CD4-positive, alpha-beta T cell treated with Interleukin-15 for 4 hours (primary cell): ENCODE measurements at regions not wholly inside any gene's neighbourhood (a gene's known extent, or its start where the extent isn't known, plus 50 kb on each side); places are given as distances from the start of the nearest gene placed in this dataset.
"Not testable (repeated sequence)": the region's sequence is repeated elsewhere in the genome, so short reads cannot be mapped to it uniquely, and the experiment has no call there.

Experiments
- DNase-seq: peaks from one replicate; pipeline ENCODE4 v3.0.0-alpha.2; 2020; ENCODE audit warnings: low spot score

DNA sequence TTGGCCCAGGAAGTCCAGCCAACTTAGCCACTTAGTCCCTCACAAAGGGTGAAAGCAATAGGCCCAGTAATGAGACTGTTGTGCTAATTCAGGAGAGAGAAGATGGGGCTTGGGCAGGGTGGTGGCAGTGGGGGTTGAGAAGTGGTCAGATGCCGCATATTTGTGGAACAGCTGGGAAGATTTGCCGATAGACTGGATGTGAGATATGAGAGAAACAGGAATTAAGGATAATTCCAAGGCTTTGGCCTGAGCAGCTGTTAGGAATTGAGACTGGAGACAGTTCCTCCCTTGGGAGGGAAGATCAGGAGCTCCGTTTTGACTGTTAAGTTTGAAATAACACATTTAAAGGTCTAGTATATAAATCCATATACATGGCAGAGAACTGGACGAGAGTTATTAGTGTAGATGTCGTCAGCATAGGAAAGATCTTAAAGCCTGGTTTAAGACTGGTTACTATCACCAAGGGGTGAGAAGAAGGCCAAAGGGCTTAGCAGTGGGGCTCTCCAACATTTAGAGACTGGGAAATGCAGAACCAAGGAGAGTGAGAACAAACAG is 323.7 kb upstream of the FAM78B start:
- no peak for DNase-seq

DNA sequence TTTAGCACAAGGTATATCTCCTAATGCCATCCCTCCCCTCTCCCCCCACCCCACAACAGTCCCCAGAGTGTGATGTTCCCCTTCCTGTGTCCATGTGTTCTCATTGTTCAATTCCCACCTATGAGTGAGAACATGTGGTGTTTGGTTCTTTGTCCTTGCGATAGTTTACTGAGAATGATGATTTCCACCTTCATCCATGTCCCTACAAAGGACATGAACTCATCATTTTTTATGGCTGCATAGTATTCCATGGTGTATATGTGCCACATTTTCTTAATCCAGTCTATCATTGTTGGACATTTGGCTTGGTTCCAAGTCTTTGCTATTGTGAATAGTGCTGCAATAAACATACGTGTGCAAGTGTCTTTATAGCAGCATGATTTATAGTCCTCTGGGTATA is 327.0 kb upstream of the FAM78B start:
- not testable (repeated sequence) for DNase-seq

DNA sequence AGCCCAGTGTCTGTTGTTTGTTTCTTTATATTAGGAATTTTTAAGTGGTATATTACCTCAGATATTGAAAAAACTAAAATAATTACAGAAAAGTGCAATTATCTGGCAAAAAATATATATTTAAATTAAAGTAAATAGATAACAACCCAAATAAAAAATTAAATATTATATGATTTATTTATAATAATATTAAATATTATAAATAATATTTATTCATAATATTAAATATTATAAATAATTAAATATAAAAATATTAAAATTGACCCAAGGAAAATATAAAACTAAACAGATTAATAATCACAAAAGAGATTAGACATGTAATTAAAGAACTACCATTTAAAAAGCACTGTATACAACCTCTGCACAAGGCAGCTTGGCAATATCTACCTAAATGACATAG is 331.9 kb upstream of the POGK start:
- no peak for DNase-seq

DNA sequence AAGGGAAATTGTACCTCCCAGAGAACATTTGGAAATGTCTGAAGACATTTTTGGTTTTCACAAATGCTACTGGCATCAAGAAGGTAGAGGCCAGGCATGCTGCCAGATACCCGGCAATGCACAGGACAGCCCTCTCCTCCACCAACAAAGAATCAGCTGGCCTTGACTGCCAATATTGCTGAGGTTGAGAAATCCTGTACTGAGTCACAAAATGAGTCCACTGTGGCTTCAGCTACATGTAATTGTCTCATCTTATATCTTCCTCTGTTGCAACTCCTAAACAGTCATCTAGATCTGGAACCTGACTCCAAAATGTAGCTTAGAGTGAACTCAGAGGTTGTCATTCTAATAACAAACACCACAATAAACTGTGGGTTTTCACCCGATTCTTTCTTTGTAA is 327.5 kb upstream of the POGK start:
- no peak for DNase-seq

DNA sequence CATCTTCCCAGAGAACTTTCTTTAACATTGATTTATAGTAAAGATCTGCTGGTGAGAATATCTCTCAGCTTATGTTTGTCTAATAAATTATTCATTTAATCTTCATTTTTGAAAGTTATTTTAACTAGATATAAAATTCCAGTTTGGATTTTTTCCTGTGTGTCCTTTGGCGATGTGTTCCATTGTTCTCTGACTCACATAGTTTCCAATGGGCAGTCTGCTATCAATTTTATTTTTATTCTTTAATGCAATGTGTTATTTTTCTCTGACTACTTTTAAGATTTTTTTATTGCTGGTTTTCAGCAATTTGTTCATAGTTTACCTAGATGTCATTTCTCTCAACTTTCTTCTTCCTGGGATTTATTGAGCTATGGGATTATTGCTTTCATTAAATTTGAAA is 325.2 kb upstream of the POGK start:
- DNase-seq = no peak

DNA sequence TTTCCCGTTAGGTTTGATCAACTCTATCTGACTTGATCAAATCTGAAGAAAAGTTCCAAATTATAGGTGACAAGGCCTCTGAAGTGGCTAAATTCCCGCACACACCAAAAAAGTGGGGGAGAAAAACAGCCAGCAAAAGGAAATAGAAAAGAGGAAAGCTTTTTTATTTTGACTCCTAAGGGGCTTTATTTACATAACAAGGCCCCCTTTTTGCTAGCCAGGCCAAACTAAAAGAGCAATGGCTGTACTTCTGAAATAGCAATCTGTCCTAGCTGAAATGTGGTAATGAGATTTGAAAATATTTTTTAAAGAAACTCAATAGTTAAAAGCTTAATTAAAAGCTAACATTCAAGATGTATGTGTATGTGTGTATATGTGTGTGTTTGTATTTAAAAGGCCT is 311.5 kb upstream of the POGK start:
- DNase-seq = no peak

DNA sequence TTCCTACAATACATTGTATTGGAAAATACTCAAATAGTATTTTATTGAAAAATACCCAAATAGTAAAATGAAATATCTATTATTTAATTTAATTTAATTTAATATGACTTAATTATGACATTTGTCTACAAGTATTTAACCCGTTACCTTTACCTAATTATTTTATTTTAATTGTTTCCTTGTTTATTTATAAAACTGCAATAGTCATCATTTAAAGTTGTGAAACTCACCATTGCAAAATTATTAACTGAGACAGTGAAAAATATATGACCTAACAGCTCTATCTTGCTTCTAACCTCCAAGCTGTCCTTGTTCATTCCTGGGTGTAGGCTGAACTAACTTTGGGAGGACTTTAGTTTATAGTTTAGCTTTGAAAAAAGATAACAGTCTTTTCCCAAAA is 300.6 kb upstream of the POGK start:
- DNase-seq = no peak

DNA sequence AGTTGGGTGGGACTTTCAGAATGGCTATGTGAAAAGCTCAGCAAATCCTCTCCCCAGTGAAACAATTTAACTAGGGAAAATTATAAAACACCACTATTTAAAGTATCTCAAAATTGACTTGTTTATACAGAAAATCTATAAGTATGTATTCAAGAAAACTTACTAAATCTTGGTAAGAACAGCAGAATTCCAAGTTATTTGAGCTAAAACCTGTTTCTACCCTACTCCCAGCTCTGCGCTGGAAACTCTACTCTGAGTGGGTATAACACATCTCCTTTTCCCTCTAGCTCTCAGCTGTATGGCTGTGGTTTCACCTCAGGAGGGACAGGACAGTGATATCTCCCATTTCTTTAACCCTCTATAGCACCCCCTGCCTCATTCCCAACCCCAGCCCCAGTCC is 295.2 kb upstream of the POGK start:
- no peak for DNase-seq

DNA sequence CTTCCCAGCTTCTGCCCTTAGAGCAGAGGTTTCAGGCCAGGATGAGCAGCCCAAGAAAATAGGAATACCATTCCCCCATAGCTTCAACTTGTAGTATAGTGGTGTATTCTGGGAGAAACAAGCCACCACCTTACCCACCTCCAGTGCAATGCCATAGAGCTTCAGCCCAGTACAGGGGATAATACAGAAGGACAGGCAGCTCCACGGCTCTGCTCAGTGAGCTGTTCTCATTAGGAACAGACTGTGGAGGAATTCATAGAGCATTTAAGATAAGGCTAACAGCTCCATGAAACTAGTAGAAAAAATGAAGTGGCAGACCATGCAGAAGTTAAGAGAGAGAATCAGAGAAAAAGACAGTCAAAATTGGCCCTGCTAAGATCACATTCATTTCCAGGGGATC is 294.7 kb upstream of the POGK start:
- DNase-seq = no peak

DNA sequence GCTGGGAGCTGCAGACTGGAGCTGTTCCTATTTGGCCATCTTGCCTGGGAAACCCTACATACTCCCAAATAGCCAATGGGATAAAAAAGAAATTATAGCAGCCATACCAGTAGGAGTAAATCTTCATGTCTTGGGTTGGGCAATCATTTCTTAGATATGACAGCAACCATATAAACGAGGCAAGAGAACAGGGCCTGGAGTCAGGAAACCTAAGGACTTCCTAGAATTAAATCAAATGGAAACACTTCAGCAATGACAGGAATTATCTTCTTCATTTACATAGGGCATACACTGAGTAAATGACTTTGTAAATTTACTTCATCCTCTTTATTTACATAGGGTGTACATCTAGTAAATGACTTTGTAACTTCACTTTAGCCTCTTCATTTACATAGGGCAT is 286.6 kb upstream of the POGK start:
- no peak for DNase-seq

DNA sequence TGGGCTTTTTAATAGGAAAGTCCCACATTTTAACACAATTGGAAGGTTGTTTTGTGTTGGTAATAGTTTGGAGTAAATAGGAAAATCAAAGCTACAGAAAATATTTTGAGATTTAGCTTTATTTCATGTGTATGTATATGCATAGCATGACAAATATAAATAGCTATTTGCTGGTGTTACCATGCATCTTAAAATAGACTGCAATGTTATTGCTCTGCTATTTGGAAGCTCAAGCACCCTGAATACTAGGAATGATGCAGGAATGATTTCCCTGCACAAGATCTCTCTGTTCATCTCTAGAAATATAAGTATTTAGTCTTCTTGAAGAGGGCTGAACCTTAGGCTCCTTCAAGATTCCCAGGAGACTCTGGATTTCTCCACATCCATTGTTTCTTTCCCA is 268.3 kb upstream of the POGK start:
- DNase-seq = no peak

DNA sequence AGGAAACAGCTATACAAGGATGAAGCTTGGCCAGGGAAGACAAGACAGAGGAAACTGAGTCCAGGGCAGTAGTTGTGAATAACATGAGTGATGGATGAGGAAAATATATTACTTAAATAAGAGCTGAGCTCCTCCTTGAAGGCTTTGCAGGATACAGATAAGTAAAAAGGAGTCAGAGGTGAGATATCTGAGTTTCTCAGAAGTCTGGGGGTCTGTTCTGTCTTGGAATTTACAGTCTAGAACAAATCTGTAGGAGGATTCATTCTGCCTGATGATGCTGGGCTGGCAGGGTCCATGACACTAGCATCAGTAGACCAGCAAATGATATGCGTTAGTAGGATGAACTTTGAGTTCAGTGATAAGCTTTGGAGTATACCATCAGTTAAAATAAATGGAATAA is 266.1 kb upstream of the POGK start:
- no peak for DNase-seq

DNA sequence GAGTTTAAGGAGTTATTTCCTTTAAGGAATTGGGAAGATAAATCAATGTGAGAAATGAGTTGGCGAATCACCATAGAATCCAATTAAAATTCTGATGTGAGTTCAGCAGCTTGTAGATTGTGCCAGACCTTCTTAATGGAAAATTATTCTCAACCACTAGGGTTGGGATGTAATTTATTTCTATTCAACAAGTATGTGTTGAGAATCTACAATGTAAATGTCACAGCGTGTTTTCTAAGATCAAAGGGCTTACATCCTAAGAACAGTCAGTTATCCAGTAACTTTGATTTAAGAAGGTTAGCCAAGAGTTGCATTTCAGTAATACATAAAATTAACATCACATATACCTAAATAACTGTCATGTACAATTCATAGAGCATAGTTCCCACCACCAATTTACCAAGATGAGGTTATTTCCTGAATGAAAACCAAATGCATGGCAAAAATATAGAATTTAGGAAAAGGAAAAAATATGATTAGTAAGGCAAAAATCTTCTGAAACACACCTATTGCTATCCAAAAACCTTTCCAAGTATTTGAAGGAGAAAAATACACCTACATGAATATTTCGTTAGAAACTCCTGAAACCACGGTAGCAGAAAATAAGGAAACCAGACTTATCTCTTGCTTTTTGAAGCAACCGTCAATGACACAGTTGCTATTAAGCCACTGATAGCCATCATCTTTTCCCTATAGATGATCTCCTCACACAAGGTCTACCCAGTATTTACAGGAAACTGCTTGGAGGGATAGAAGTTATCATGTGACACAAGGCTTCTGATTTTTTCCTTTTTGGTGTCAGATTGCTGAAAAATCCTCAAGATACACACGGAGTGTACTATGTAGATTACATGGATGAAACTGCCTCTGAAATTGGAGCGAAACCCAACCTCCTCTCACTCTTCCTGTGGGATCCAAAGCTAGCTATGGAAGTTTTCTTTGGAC is 259.4 kb upstream of the POGK start:
- DNase-seq = no peak

DNA sequence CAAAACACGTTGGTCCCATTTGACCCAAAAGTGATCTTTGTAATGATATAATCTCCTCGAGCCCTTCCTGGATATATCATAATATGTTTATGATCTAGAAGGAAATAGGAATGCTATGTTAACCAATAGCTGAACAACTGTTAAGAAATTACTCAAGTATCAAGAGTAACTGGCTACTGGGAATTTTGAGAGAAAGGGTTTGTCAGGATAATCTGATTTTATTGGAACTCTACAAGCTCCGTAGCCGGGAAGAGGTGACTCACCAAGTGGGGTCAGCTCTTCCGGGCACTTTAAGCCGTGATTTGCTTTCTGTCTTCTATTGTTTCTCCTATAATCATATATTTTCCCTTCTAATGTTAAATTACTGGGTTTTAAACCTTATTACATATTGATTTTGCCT is 250.5 kb upstream of the POGK start:
- no peak for DNase-seq

DNA sequence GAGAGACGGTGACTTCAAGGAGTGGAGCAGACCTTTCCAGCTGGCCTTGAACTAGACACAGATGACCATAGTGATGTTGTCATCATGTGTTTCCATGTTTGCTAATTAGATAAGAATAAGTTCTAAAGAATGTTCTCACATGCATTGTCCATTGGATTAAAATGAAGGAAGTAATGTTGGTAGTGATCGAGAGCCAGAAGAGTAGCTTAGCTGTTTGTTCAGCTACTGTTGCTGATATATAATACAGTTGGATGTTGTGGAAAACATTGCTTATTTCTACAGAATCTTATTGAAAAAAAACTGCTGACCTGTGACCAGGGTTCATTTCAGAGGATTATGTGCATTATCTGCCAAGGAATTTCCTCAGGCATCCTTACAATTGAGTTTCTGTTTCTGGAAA is 249.1 kb upstream of the POGK start:
- DNase-seq = no peak

DNA sequence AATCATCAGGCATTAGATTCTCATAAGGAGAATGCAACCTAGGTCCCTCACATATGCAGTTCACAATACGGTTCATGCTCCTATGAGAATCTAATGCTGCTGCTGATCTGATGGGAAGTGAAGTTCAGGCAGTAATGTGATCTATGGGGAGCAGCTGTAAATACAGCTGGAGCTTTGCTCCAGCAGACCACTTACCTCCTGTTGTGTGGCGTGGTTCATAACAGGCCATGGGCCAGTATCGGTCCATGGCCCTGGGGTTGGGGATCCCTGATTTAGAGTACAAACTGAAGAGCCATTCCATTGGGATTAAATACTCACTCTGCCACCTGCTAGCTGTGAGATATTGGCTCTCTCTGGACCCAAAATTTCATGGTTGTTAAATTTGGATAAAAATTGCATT is 244.6 kb upstream of the POGK start:
- DNase-seq = no peak

DNA sequence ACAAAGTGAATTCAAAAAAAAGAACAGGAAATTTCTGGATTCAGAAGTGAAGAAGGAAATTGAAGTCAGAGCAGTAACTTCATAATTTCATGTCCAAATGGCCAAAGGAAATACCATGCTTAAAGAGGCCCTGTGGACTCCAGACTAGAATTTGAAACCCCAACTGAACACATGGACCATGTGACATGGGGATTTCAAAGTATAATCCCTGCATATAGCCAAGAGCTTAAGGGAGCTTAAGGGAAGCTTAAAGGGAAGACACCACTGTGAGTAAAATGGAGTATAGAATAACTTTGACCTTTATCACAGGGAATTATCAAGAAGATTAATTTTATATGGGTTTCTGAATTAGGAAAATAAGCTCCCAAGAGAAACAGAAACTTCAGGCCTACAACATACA is 241.8 kb upstream of the POGK start:
- DNase-seq = no peak

DNA sequence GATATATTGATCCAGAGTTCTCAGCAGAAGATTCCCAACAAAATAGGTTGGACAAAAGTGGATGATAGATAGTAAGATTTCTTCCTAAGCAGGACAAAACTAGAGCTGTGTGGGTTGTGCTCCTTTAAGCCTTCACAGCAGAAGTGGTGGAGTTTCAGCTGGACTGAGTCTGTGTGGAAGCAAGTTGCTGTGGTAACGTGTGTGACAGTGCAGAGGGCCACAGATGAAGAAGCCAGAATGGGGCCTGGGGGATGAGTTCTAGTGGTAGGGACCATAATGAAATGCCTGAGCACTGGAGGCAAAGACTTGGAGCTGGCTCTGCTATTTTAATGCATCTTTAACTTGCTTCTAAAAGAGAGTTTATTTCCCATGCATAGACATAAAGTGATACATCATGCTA is 238.7 kb upstream of the POGK start:
- DNase-seq = no peak

DNA sequence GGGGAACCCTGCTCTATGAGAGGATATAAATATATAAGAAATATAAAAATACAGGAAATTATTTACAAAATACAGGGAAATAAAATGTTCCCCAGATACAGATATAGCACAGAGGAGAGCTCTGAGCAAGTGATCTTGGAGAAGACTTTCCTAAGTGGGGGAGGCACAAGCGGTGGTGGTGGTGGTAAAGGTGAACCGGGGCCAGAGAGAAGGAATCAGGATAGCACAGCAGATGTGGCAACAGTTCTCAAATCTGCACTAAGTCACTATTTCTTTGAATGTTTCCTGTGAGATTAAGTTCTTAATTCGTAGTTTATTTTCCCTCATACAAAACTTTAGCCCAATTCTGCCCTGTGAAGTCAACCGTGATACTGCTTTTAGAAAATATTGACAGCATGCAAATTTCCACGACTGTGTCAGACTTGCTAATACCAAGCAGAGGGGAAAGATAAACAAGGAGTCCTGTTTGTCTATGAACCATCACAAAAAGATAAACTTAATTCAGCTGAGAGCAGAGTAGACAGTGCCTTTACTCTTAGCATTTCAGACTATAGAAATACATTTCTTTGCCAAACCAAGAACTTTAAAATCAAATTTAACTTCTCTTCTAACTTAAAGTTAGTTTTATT is 237.5 kb upstream of the POGK start:
- no peak for DNase-seq

DNA sequence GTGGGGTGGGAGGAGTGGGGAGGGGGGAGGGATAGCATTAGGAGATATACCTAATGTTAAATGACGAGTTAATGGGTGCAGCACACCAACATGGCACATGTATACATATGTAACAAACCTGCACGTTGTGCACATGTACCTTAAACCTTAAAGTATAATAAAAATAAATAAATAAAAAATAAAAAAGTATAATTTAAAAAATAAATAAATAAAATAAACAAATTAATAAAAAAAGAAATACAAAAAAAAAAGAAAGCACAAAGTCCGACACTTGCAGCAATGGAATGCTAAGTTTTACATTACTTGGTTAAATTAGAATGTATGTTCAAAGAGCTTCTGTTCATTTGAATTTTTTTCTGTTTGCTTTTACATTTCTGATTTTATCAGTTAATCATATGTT is 236.5 kb upstream of the POGK start:
- DNase-seq = not testable (repeated sequence)

DNA sequence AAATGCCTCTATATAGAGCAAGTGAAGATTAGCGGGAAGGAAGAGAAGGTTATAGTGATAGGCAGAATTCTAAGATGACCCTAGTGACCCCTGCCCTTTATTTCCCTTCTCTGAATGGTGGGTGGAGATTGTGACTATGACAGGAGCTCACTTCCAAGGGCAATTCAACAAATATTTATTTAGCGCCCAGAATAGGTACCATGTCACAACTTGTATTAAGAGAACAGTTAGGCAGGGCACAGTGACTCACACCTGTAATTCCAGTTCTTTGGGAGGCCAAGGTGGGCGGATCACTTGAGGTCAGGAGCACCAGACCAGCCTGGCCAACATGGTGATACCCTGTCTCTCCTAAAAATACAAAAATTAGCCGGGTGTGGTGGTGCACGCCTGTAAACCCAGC is 236.0 kb upstream of the POGK start:
- DNase-seq = no peak

DNA sequence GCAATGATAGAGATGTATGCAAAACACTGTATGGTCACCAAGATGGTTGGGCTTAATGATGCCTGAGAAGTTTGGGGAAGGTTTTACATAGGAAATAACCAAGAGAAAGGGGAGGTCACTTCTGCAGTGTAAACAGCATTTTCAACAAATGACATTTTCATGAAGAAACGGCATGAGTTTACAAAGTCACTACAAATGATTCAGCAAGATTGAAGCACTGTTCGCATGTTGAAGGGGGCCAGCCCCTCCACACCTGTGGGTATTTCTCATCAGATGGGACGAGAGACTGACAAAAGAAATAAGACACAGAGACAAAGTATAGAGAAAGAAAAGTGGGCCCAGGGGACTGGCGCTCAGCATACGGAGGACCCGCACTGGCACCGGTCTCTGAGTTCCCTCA is 234.1 kb upstream of the POGK start:
- no peak for DNase-seq

DNA sequence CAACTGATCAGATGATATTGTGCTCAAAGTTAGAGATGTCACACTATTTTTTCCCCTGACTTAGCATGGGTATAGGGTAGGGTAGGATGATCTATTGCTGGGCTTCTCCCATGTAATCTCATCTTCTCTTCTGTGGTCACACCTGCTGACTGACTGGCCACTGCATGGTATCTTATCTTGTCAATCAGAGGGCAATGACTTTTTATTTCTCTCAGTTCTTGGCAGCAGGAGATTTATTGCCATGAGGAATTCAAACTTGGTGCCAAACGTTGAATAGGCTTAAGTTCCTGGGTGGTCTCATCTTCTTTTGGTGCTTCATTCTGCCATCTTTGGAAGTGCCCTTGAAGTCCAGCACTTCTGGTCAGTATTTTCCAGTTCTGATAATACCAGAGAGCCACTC is 226.4 kb upstream of the POGK start:
- DNase-seq = no peak

DNA sequence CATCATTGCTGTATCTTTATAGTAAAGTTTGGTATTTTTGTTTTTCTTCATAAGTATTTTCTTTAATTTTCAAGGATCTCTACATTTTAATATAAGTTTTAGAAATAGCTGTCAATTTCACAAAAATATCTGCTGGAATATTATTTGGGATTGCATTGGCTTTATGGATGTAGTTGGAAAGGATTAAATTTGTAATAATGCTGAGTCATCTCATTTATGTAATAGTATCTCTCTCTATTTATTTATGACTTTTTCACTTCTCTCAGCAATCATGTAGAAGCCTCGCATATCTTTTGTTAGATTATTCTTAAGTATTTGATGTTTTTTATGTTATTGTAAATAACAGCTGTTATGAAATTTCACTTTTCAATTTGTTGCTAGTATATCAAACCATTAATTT is 223.1 kb upstream of the POGK start:
- DNase-seq = no peak
